ENCODE measurements at regions not wholly inside any gene's neighbourhood (a gene's known extent, or its start where the extent isn't known, plus 50 kb on each side); places are given as distances from the start of the nearest gene placed in this dataset.
A peak's percentile ranks its signal among the peaks of the same experiment; 100 is the strongest.

GRCh38 chr1:98055457-98055856, 134.6 kb upstream of the DPYD start:
- no peak for DNase-seq

DNA sequence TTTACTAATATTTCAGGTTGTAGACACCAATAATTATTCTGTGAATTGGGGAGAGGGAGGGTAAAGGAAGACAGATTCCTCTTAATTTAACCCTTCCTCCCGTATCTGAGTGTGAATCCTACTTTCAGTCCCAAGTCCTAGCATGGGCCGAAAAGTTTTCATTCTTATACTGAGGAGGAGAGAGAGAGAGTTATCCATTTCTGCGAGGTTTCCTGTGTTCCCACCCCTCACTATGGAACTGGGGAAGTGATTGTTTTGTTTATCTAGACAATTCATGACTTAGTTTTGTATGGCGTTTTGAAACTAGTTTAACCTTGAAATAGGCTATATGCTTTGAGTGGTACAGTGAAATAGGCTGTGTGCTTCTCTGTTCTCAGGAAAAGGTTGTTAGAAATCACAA, 134.0 kb upstream of the DPYD start:
- no peak for DNase-seq

- DNase-seq, result no peak
Measured at GRCh38 chr1:98054367-98054701, 133.5 kb upstream of the DPYD start.

GRCh38 chr1:98053471-98054366, 132.9 kb upstream of the DPYD start:
- peak; percentile 61 for DNase-seq

- peak; percentile 77 for DNase-seq
Measured at GRCh38 chr1:98051065-98051675, 130.3 kb upstream of the DPYD start.

DNA sequence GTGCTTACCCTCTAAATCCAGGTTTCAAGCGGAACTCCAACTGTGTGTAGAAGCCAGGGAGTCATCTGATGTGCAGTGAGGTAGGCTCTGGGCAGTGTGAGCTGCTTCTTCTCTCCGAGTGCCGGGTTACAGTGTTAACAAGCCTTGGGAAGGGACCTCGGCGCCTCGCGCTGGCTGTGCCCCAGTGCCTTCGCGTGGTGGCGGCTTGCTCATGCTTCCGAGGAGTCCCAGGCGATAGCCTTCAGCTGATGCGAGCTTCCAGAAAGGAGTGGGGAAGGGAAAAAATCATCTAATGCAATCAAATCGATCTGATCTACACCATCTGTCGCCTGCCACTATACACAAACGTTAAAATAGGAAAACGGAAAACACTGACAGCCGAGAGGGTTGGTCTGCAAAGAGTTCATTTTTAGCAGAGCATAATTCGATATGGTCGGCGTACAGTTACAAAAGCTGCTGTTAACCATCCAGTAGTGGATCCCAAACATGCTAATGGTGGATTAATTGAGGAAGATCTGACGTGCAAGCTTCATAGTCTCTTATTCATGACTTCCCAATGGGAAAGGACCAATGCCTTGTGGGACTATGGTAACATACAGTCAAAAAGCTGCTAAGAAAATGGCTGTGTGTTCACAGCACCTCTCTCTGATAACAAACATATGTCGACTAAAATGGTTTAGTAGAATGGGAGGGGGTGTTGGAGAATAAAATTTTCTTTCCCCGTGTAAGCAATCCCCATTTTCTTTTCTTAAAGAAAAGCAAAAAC, 128.7 kb upstream of the DPYD start:
- DNase-seq, result no peak

DNA sequence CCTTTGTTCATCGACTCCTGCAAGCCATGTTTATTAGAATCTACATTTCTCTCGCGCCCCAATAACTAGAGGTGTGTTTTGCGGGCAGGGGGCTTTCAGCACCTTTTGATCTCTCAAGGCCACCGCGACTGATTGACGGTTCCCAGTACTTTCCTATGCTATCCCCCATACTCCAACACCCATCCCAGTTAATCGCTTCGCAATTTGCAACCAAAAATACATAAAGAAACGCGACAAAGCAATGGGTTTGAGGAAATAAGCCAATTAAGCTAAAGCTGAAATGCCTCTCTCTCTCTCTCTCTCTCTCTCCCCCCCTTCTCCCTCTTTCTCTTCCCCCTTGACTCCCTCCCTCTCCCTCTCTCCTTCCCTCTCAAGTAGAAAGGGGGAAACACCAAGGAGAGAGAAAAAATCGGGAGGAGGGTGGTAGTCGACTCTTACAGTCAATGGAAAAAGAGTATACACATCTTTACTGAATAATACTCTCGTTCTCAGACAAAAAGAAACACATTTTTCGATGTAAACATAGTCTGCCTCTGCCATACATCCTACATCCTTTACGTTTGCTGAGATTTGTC, 128.0 kb upstream of the DPYD start:
- no peak for DNase-seq

GRCh38 chr1:98048244-98048643, 127.4 kb upstream of the DPYD start:
- peak; percentile 71 for DNase-seq

- DNase-seq, result no peak
Measured at GRCh38 chr1:98047171-98047570, 126.3 kb upstream of the DPYD start.

DNA sequence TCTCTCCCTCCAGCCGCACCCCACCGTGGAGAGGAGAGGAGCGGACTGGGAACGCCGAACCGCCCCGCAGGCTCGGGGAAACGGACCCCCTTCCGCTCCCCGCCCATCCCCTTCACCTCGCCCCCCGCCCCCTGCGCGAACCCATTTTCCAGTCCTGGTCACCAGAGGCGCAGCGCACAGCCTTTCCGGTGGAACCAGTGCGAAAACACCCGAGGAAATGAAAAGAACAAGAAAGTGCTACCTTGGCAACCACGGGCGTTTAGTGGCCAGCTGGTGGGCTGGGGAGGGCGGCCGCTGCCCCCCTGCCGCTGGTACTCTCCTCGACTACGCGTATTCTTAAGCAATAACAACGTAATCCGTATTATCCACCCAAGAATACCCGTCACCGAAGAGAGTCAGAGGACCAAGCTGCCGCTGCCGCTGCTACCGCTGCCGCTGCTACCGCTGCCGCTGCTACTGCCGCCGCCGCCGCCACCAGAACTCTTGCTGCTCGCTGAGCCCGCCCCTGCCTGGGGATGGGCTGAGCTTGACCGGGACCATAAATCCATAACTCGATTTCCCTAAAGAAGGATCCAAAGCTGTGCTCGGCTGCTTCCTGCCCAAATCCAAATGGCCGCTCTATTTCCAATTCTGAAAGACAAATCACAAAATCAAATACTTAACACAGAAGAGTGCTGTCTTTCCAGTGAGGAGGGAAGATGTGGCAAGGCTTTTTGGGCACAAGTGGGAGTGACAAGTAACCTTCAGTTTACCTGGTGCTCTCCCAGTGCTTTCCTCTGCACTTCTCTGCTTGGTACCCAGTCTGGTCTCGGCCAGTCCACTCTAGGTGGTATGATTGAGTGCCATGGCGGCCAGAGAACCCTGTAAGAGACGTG, 125.2 kb upstream of the DPYD start:
- DNase-seq, result peak; percentile 13

DNA sequence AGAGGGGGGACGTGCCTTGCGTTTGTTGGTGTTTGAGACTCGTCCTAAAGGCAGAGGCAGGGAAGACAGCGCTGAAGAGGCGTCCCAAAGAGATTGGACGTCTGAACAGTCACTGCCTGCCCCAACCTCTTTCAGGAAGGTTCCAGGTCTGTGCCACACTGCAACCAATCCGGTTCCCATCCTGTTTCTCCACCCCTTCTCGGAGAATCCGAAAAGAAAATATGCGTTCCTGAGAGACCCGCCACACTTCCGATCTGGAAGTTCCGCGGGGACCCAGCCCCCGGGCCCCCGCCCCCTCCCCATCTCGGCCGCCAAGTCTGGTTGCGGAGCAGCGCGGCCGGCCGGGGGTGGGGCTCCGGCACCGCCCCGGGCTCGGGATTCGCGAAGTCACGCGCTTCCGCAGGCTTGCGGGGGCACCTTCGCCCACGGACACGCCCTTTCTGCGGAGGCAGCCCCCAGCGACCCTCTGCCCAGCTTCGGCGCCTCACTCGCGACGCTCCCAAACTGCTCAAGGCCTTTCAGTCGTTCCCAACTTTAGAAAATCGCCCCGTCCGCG, 124.5 kb upstream of the DPYD start:
- DNase-seq, result no peak

GRCh38 chr1:98044766-98045165, 123.9 kb upstream of the DPYD start:
- DNase-seq, result no peak

- DNase-seq, result no peak
Measured at GRCh38 chr1:98044071-98044697, 123.3 kb upstream of the DPYD start.

GRCh38 chr1:98035602-98036002, 114.8 kb upstream of the DPYD start:
- DNase-seq, result no peak

DNA sequence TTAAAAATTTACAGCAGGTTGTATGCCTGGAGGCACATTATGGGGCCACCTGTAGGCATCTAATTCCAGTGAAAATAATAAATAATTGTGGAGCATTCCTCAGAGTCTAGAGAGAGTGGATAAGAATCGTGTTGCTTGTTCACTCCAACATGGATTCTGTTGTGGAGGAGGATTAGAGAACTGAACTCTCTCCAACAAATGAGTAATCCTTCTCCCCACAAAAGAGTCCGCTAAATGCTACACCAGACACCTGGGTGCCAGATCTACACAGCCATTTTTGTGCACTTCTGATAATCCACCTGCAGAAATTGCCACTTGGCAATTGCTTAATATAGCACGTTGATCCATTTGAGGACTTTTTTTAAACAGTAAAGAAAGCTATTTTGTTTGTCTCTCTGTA, 113.7 kb upstream of the DPYD start:
- DNase-seq, result no peak

GRCh38 chr1:98032958-98033357, 112.1 kb upstream of the DPYD start:
- no peak for DNase-seq

- no peak for DNase-seq
Measured at GRCh38 chr1:98030976-98031375, 110.1 kb upstream of the DPYD start.

GRCh38 chr1:98030483-98030882, 109.6 kb upstream of the DPYD start:
- DNase-seq, result no peak

DNA sequence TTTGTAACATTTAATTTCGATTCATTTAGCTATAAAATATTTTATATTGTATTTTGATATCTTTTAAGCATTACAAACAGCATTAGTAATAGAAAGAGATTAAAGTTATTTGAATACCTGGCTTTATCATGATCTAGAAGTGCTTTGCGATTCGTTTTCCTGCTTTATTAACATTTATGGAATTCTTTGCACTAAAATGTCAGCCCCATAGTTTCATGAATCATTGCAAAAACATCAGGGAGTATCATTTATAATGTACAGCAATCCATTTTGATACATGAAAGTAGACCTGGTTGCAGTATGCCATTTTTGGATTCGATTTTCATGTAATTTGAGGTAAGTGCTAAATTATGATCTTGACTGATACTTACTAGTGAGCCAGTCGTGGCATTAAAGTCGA, 108.0 kb upstream of the DPYD start:
- no peak for DNase-seq

DNA sequence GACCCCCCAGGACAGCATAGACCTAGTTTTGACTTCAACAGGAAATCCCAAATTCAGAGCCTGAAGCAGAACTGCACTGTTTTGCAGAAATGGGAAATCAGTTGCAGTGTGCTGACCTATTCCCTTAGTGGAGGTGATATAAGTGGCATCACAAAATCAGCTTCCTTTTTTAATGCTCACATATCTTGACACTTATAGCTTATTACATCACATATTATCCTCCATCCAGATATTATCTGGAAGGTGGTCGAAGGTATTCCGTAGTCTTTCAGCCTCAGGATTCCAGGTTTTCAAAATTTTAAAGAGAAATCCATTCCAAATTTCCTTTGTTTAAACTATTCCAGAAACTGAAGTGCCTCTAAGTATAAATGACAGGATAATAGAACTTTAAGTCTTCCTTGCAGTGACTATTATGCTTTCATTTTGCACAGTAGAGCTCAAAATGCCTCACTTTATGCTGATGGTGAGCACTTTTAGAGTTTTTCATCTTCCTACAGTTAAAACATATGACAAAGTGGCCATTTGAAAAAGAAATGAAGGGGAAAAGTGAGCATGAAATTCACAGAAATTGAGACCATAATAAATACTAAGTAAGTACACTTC, 106.4 kb upstream of the DPYD start:
- no peak for DNase-seq

GRCh38 chr1:98025858-98026257, 105.0 kb upstream of the DPYD start:
- DNase-seq, result no peak

Measured in activated naive CD4-positive, alpha-beta T cell treated with Interleukin-2 at 50 U/mL for 16 hours (primary cell).